ENCODE measurements at regions not wholly inside any gene's neighbourhood (a gene's known extent, or its start where the extent isn't known, plus 50 kb on each side); places are given as distances from the start of the nearest gene placed in this dataset.

DNA sequence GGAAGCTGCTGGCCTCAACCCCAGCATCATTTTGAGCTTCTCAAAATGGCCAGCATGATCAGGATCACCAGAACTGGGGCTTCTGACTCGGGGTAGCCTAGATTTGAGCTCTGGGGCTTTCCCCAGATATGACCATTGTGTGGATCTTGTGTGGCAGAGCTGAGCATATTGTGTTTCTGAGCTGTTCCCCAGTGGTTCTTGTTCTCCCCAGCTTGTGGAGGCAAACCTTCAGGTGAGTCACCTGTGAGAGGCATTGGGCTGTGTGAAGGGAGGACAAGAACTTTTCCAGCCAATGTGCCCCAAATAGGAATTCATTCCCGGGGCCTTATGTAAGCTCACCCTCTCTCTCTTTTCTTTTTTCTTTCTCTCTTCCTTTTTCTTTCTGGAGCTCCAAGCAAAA lies 80.7 kb upstream of the PITX1 start:
- no peaks in the 10 kb centered on the region for H3K36me3 ChIP-seq (ENCODE audit: insufficient read depth, low read length)
- no peaks in the 10 kb centered on the region for H3K4me1 ChIP-seq (ENCODE audit: insufficient read depth, low read length)
- H3K27me3 ChIP-seq (ENCODE audit: insufficient read depth, low read length, poor library complexity) = no peaks in the 10 kb centered on the region
- no peaks in the 10 kb centered on the region for H3K79me2 ChIP-seq (ENCODE audit: insufficient read depth, low read length)
- DNase-seq (no peak), ATAC-seq (ENCODE audit: insufficient read depth, low read depth) (no peak)
- no peaks in the 10 kb centered on the region for H3K9me3 ChIP-seq (ENCODE audit: insufficient read depth, low read length, severe bottlenecking)
- no peak overlapping the region for H3K4me3 ChIP-seq (ENCODE audit: low read depth in 1 of 2, low read length in 2 of 2)
- TF ChIP-seq, protein P1, sequence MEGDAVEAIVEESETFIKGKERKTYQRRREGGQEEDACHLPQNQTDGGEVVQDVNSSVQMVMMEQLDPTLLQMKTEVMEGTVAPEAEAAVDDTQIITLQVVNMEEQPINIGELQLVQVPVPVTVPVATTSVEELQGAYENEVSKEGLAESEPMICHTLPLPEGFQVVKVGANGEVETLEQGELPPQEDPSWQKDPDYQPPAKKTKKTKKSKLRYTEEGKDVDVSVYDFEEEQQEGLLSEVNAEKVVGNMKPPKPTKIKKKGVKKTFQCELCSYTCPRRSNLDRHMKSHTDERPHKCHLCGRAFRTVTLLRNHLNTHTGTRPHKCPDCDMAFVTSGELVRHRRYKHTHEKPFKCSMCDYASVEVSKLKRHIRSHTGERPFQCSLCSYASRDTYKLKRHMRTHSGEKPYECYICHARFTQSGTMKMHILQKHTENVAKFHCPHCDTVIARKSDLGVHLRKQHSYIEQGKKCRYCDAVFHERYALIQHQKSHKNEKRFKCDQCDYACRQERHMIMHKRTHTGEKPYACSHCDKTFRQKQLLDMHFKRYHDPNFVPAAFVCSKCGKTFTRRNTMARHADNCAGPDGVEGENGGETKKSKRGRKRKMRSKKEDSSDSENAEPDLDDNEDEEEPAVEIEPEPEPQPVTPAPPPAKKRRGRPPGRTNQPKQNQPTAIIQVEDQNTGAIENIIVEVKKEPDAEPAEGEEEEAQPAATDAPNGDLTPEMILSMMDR (IDR thresholded peaks at IDR 0.05; ENCODE audit: borderline replicate concordance, extremely low read depth, low read length, poor library complexity, severe bottlenecking) = no peak
- TF ChIP-seq EZH2 (IDR thresholded peaks at IDR 0.05; ENCODE audit: borderline replicate concordance, low read depth, low read length, severe bottlenecking) = no peak
- no peaks in the 10 kb centered on the region for H4K20me1 ChIP-seq (ENCODE audit: insufficient read depth, low read length)
- H3K9ac ChIP-seq (ENCODE audit: low read depth, low read length) = no peak overlapping the region
- no peak overlapping the region for H3K4me2 ChIP-seq (ENCODE audit: insufficient read depth, low read length)
- H3K27ac ChIP-seq (ENCODE audit: low read length) = no peak overlapping the region
- H2AFZ ChIP-seq (ENCODE audit: low read depth, low read length) = no peak overlapping the region

DNA sequence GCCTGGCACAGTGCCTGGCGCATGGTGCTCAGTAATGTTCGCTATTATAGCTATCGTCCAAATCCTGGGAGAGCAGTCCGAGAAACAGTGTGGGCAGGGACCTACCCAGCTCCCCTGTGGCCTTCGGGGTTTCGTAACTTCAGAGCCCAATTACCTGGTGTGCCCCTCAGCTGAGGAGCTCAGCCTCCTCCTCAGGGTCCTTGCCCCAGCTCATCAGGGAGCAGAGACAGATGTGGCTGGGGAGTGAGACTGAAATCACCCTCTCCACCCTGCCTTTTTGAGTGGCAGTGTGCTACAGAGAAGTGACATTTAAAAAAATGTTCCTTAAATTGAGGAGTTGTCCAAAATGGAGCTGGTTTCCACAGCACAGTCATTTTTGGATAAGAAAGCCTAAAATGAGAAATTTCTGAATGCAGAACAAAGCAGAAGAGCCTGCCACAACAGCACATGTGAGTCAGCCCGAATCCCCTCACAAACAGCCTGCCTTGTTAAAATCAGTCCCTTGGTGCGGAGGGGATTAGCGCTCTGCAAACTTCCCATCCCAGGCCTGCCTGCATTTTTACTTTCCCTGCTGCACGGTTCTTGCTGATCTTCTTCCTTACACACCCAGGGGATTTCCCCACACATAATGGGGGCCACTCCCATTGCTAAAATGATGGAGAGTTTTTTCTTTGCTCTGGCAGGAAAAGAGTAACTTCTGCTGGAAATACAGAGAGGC lies 78.1 kb upstream of the PITX1 start:
- no peaks in the 10 kb centered on the region for H3K27me3 ChIP-seq (ENCODE audit: insufficient read depth, low read length, poor library complexity)
- H3K4me1 ChIP-seq (ENCODE audit: insufficient read depth, low read length) = no peaks in the 10 kb centered on the region
- no peaks in the 10 kb centered on the region for H3K79me2 ChIP-seq (ENCODE audit: insufficient read depth, low read length)
- no peak overlapping the region for H3K27ac ChIP-seq (ENCODE audit: low read length)
- H4K20me1 ChIP-seq (ENCODE audit: insufficient read depth, low read length) = no peaks in the 10 kb centered on the region
- H3K9me3 ChIP-seq (ENCODE audit: insufficient read depth, low read length, severe bottlenecking) = no peaks in the 10 kb centered on the region
- ATAC-seq (ENCODE audit: insufficient read depth, low read depth) (no peak), DNase-seq (no peak)
- no peak for TF ChIP-seq EZH2 (IDR thresholded peaks at IDR 0.05; ENCODE audit: borderline replicate concordance, low read depth, low read length, severe bottlenecking)
- TF ChIP-seq, protein P1 (IDR thresholded peaks at IDR 0.05; ENCODE audit: borderline replicate concordance, extremely low read depth, low read length, poor library complexity, severe bottlenecking) = no peak
- H3K4me3 ChIP-seq (ENCODE audit: low read depth in 1 of 2, low read length in 2 of 2) = no peak overlapping the region
- H3K36me3 ChIP-seq (ENCODE audit: insufficient read depth, low read length) = no peaks in the 10 kb centered on the region
- no peak overlapping the region for H3K4me2 ChIP-seq (ENCODE audit: insufficient read depth, low read length)
- H3K9ac ChIP-seq (ENCODE audit: low read depth, low read length) = no peak overlapping the region
- H2AFZ ChIP-seq (ENCODE audit: low read depth, low read length) = no peak overlapping the region

DNA sequence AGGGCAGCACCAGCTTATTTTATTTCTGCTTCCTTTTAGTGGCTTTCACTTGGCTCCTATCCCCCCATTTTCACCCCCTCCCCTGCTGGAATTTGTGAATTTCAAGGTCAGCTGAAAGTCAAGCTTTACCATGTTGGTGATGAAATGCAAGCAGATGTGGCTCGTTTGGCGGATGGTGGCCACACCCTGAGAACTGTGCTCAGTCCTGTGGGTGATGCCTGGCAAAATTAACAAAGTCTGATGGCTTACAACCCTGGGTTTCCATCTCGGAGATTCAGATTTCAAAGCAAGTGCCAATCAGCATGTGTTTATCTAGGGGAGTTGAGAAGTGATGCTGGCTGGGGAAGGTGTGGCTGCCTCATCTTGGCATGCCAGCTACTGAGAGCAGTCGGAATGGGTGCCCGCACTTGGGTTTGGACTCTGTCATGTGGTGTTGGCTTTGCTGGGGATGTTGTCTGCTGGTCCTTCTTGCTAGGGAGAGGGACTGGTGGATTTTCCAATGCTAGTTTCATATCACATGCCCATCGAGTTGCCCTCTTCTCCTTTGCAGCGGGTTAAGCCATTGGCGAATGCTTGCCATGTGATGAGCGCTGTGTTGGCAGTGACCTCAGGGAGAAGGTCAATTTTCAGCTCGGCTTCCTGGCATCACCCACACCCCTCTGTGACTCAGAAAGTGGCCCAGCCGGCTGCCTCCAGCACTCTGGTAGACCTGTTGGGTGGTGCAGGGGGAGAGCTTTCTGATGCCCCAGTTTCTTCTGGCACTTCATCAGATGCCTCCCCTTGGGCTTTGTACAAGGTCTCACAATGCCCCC lies 77.0 kb upstream of the PITX1 start:
- H4K20me1 ChIP-seq (ENCODE audit: insufficient read depth, low read length) = no peaks in the 10 kb centered on the region
- no peaks in the 10 kb centered on the region for H3K9me3 ChIP-seq (ENCODE audit: insufficient read depth, low read length, severe bottlenecking)
- no peak for ATAC-seq (ENCODE audit: insufficient read depth, low read depth)
- DNase-seq = no peak
- no peaks in the 10 kb centered on the region for H3K79me2 ChIP-seq (ENCODE audit: insufficient read depth, low read length)
- H3K4me2 ChIP-seq (ENCODE audit: insufficient read depth, low read length) = no peak overlapping the region
- H3K36me3 ChIP-seq (ENCODE audit: insufficient read depth, low read length) = no peaks in the 10 kb centered on the region
- H3K27ac ChIP-seq (ENCODE audit: low read length) = no peak overlapping the region
- H3K4me3 ChIP-seq (ENCODE audit: low read depth in 1 of 2, low read length in 2 of 2) = no peak overlapping the region
- H3K9ac ChIP-seq (ENCODE audit: low read depth, low read length) = no peak overlapping the region
- TF ChIP-seq, protein P1 (IDR thresholded peaks at IDR 0.05; ENCODE audit: borderline replicate concordance, extremely low read depth, low read length, poor library complexity, severe bottlenecking) = no peak
- no peak for TF ChIP-seq EZH2 (IDR thresholded peaks at IDR 0.05; ENCODE audit: borderline replicate concordance, low read depth, low read length, severe bottlenecking)
- no peaks in the 10 kb centered on the region for H3K4me1 ChIP-seq (ENCODE audit: insufficient read depth, low read length)
- no peaks in the 10 kb centered on the region for H3K27me3 ChIP-seq (ENCODE audit: insufficient read depth, low read length, poor library complexity)
- H2AFZ ChIP-seq (ENCODE audit: low read depth, low read length) = no peak overlapping the region
